AG09319 (cell line): ENCODE measurements at regions not wholly inside any gene's neighbourhood (a gene's known extent, or its start where the extent isn't known, plus 50 kb on each side); places are given as distances from the start of the nearest gene placed in this dataset.

Experiments used
- DNase-seq: peaks from one replicate; pipeline ENCODE4 v3.0.0-alpha.2; 2010; ENCODE audit warnings: low read depth; ENCODE audit errors: extremely low read depth
- CTCF ChIP-seq: IDR thresholded peaks from 2 replicates; pipeline ENCODE4 v1.5.1; 2011; ENCODE audit warnings: low read depth, mild to moderate bottlenecking, inconsistent platforms, low read length, moderate library complexity

DNA sequence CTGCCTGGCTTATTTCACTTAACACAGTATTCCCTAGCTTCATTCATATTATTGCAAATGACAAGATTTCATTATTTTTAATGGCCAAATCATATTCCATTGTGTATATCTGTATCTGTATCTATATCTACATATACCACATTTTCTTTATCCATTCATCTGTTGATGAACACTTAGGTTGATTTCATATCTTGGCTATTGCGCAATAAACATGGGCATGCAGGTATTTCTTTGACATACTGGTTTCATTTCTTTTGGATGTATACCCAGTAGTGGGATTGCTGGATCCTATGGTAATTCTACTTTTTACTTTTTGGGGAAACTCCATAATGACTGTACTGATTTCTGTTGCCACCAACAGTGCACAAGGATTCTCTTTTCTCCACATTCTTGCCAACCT is 68.9 kb upstream of the CREB5 start:
- DNase-seq, result no peak
- no peak for TF ChIP-seq CTCF

DNA sequence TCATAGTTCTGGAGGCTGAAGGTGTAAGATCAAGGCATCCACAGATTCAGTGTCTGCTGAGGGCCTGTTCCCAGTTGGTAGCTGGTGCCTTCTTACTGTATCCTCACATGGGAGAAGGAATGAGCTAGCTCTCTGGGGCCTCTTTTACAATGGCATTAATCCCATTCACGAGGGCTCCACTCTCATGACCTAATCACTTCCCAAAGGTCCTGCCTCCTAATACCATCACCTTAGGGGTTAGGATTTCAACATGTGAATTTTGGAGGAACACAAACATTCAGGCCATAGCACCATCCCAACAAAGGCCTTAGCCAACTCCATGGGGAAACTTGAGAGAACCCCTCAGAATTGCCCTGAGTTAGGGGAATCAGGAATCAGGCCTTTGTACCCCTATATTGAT is 66.1 kb upstream of the CREB5 start:
- no peak for DNase-seq
- TF ChIP-seq CTCF, result no peak

DNA sequence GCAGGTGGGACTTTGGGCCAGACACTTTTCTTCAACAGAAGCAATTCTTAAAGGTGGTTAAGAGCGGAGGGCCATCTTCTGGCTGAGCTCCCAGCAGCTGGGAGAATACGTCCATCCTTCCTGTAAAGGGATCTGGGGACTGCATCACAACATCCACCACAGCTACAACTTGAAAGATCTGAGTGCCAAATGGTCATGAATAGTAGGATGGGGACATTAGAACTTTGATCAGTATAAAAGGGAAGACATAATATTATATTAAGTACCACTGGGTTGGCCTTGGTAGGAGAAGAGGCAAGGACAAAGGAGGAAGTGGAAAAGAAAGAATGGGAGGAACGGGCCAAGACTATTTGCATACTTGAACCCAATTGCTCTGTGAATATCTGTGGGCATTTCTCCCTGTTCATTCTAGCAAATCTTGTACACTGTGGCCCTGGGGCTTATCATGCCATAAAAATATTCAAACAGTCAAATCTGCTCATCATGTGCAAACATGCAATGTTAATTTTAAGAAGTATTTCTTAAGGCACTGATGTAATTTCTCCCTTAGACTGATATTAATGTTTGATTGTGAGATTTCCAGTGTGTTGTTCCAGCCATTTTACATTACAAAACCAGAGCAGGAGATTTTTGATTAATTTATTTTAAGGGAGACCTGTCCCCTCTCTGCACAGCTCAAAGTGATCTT is 65.5 kb upstream of the CREB5 start:
- DNase-seq, result no peak
- TF ChIP-seq CTCF, result no peak

DNA sequence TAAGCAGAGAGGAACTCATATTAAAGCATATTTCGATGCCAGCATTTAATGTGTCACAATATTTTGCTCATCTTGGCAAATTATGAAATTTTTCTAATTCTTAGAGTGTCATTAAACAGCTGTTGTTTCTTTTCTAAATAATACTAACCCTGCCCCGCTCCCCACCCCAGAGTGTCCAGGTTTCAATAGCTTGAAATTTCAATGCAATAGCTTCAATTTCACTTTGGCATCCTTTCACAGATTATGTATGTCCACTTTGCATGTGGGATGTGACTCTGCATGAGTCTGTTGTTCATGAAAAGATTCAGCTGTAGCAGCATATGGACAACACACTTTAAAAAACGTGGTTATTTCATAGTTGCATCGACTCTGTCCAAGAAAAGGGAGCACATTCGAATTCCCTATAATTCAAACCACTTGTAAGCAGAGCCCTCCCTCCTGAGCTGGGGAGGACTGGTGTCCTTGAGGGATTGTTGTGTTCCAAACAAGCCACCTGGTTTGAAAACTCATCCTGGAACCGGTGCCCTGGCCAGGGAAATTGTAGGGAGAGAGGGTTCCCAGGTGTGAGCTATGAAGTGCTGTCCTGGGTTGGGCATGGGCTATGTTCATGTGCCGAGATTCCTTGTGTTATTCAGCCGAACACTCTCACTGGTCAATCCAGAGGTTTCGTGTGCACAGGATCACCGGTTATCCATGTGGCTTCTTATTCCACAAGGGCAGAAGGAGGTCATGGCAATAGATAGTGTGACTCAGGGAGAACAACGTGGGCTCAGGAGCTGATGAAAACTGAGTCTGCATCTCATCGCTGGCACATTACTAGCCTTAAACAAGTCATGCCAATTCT is 64.6 kb upstream of the CREB5 start:
- DNase-seq, result peak; percentile 74

GRCh38 chr7:28348636-28349035 is 63.7 kb upstream of the CREB5 start:
- no peak for DNase-seq
- TF ChIP-seq CTCF, result no peak

More for the DNA sequence above, 64.6 kb upstream of the CREB5 start:
- TF ChIP-seq CTCF, result no peak

GRCh38 chr7:28349637-28350036 is 62.7 kb upstream of the CREB5 start:
- DNase-seq, result no peak
- no peak for TF ChIP-seq CTCF

GRCh38 chr7:28350662-28351061 is 61.7 kb upstream of the CREB5 start:
- TF ChIP-seq CTCF, result no peak
- no peak for DNase-seq
